ENCODE measurements at regions not wholly inside any gene's neighbourhood (a gene's known extent, or its start where the extent isn't known, plus 50 kb on each side); places are given as distances from the start of the nearest gene placed in this dataset.

DNA sequence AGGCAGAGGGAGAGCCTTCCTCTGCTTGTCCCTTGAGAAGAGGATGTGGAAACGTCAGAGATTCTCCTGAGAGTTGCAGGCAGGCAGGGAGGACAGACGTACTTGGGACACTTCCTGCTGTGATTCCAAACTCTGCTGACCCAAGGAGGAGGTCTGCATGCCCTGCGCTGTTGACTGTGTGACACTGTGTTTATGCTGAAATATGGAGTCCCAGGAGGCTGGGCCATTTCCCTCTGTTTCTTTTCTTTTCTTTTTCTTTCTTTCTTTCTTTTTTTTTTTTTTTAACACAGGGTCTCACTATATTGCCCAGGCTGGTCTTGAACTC, 63.5 kb upstream of the BHLHE23 start:
- intact Hi-C loops (cut with DNase I) = no loop called here
- FAIRE-seq (no peak), ATAC-seq (no peak), DNase-seq (peak in 3 of 6 donors; percentile 1 to 17 (median 3))
- Histone ChIP-seq H3K27me3 (peaks cover 0 to 23% (median 5%) of the 10 kb centered on the region in 4 donors), H3K9me3 (no peaks in the 10 kb centered on the region), H3K4me1 (no peaks in the 10 kb centered on the region), H3K27ac (no peak overlapping the region), H3K36me3 (no peaks in the 10 kb centered on the region), H3K4me3 (no peak overlapping the region)
- TF ChIP-seq, protein P1, sequence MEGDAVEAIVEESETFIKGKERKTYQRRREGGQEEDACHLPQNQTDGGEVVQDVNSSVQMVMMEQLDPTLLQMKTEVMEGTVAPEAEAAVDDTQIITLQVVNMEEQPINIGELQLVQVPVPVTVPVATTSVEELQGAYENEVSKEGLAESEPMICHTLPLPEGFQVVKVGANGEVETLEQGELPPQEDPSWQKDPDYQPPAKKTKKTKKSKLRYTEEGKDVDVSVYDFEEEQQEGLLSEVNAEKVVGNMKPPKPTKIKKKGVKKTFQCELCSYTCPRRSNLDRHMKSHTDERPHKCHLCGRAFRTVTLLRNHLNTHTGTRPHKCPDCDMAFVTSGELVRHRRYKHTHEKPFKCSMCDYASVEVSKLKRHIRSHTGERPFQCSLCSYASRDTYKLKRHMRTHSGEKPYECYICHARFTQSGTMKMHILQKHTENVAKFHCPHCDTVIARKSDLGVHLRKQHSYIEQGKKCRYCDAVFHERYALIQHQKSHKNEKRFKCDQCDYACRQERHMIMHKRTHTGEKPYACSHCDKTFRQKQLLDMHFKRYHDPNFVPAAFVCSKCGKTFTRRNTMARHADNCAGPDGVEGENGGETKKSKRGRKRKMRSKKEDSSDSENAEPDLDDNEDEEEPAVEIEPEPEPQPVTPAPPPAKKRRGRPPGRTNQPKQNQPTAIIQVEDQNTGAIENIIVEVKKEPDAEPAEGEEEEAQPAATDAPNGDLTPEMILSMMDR (IDR thresholded peaks at IDR 0.05) = no peak
- WGBS, 2 donors = 40% methylated on average over 3 of the region's 3 CpGs

DNA sequence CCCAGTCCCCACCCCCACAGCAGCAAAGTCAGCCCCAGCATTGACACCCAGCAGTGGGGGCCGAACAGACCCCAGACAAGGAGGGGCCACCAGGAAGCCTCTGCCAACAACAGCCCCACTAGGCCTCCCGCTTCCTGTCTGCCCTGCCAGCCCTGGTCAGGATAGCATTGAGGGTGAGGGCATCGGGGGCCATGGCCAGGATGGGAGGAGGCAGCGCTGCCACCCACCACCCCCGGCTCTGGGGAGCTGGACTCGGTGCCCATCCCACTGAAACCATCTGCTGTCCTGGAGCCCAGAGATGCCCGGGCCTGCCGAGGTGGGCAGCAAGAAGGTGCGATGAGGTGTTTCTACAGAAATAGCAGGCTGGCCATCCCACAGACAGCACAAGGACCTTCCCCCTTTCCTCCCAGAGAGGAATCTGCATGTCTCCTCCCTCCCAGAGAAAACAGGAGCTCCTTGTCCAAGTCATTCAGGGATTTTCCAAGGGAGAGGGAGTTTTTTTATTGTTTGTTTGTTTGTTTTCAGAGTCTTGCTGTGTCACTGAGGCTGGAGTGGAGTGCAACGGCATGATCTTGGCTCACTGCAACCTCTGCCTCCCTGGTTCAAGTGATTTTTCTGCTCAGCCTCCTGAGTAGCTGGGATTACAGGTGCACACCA, 62.1 kb upstream of the BHLHE23 start:
- H3K27me3 ChIP-seq = peaks cover 0 to 26% (median 5%) of the 10 kb centered on the region in 4 donors

DNA sequence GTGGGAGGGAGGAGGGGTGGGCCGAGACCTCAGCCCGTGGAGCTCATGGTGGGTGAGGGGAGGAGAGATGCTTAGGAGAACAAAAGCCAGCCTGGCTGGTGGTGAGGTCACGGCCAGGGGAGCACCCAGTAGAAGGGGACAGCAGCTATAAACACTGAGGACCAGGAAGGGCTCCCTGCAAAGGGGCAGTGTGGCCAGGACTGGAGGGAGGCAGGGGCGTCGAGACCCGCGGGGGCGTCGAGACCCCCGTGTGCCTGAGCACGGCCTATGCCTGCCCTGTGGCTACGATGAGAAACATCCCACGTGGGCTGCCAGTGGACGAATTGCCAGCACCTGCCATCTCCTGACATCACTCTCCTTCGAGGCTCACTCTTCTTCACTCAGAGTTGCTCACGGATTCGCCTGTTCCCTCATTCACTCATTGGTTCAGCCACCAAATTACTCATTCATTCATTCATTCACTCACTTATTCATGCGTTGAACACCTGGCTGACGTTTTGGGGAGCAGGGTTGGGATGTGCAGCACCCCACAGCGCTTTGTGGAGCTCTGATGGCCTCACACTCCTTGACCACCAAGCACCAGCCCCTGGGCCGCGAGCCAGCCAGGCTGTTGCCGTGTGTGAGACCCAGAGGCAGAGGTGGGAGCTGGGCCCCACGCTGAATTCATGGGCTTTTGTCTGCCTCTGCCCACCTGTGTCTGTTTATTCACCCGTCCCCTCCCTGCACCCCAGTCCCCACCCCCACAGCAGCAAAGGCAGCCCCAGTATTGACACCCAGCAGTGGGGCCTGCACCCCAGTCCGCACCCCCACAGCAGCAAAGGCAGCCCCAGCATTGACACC, 61.2 kb upstream of the BHLHE23 start:
- FAIRE-seq (no peak), ATAC-seq (no peak), DNase-seq (peak in 3 of 6 donors; percentile 9 to 49 (median 24))
- intact Hi-C loops (cut with DNase I) = no loop called here
- Histone ChIP-seq H3K27ac (no peak overlapping the region), H3K4me1 (no peaks in the 10 kb centered on the region), H3K9me3 (no peaks in the 10 kb centered on the region), H3K4me3 (no peak overlapping the region), H3K27me3 (peaks cover 0 to 17% (median 1%) of the 10 kb centered on the region in 4 donors), H3K36me3 (no peaks in the 10 kb centered on the region)
- TF ChIP-seq, protein P1 (IDR thresholded peaks at IDR 0.05) = no peak
- 50 to 63% methylated on average over 25 of the region's 26 CpGs for WGBS, 2 donors

More for the DNA sequence above, 62.1 kb upstream of the BHLHE23 start:
- no peaks in the 10 kb centered on the region for H3K4me1 ChIP-seq
- FAIRE-seq = no peak
- H3K4me3 ChIP-seq = no peak overlapping the region
- H3K36me3 ChIP-seq = no peaks in the 10 kb centered on the region
- intact Hi-C loops (cut with DNase I) = no loop called here
- WGBS, 2 donors = 63 to 68% methylated on average over 10 of the region's 10 CpGs
- ATAC-seq = no peak
- DNase-seq = peak in 3 of 6 donors; percentile 9 to 45 (median 38)
- TF ChIP-seq, protein P1 (IDR thresholded peaks at IDR 0.05) = no peak
- H3K27ac ChIP-seq = no peak overlapping the region
- no peaks in the 10 kb centered on the region for H3K9me3 ChIP-seq

DNA sequence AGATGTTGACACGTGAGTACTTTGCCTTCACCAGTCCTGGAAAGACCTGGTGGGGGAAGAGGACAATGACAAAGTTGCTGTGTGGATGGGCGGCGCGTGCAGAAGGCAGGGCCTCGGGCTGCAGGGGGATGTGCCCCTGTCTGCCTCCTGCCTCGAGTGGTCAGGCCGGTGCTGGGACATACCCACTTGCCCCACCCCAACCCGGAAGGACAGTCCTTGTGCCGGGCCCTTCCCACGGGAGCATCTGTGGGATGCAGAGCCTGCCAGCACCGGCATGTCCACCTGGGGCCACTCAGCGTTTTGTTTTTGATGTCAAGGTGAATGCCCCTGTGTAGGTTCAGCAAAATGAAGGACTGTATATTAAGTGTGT, 60.5 kb upstream of the BHLHE23 start:
- ATAC-seq = no peak
- no peak for FAIRE-seq

More for the DNA sequence above, 60.5 kb upstream of the BHLHE23 start:
- no peak overlapping the region for H3K27ac ChIP-seq
- peaks cover 0 to 10% (median 1%) of the 10 kb centered on the region in 4 donors for H3K27me3 ChIP-seq
- no peaks in the 10 kb centered on the region for H3K9me3 ChIP-seq
- 48 to 55% methylated on average over 12 of the region's 12 CpGs for WGBS, 2 donors
- no peaks in the 10 kb centered on the region for H3K36me3 ChIP-seq
- intact Hi-C loops (cut with DNase I) = no loop called here
- no peaks in the 10 kb centered on the region for H3K4me1 ChIP-seq
- H3K4me3 ChIP-seq = no peak overlapping the region
- TF ChIP-seq, protein P1 (IDR thresholded peaks at IDR 0.05) = no peak
- DNase-seq = peak in 3 of 6 donors; percentile 18 to 43 (median 35)

All from pancreas (tissue), 10 donors.